ENCODE measurements at regions not wholly inside any gene's neighbourhood (a gene's known extent, or its start where the extent isn't known, plus 50 kb on each side); places are given as distances from the start of the nearest gene placed in this dataset.

DNA sequence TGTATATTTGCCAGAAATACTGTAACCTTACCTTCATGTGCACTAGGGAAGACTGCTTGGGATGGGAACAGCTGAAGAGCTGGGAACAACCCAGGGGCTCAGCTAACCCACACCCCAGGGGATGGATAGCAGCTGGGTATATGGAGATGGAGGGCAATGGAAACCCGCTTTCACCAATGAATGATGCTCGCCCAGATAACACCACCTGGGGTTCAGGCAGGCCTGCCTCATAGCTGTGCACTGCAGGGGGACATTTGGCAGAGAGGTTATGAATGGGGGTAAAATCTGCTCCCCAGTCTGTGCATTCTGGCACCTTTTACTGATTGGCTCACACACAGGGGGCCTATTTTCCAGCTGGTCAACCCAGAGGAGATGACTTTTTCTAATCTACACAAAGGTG is 170.7 kb downstream of the CHST1 start:
- no peak overlapping the region for H3K4ac ChIP-seq (ENCODE audit: low read depth, low read length)
- WGBS, 2 experiments (ENCODE audit: extremely low coverage in 2 of 2, insufficient read length in 1 of 2) = no CpG with 5 or more reads among the region's 2 CpGs
- H3K4me3 ChIP-seq (ENCODE audit: insufficient read depth, low read depth, low read length) = no peak overlapping the region
- H4K20me1 ChIP-seq (ENCODE audit: insufficient read depth, low read length) = no peaks in the 10 kb centered on the region
- no peaks in the 10 kb centered on the region for H3K9me1 ChIP-seq (ENCODE audit: insufficient read depth, low read length)
- no peak overlapping the region for H2AK5ac ChIP-seq (ENCODE audit: low read depth, low read length)
- in situ Hi-C loops (cut with MboI; ENCODE audit: low sequenced_read_pairs) = no loop called here
- H3K36me3 ChIP-seq (ENCODE audit: control insufficient read depth, insufficient read depth, low read length) = no peaks in the 10 kb centered on the region
- no peak overlapping the region for H2BK120ac ChIP-seq (ENCODE audit: low read depth, low read length)
- H2BK15ac ChIP-seq (ENCODE audit: low read depth, low read length) = no peak overlapping the region
- no peak overlapping the region for H3K9ac ChIP-seq (ENCODE audit: low read depth, low read length)
- no peaks in the 10 kb centered on the region for H3K79me1 ChIP-seq (ENCODE audit: low read depth in 1 of 2, low read length in 2 of 2)
- H3K4me2 ChIP-seq (ENCODE audit: low read depth, low read length) = no peak overlapping the region
- no peak overlapping the region for H2BK5ac ChIP-seq (ENCODE audit: low read depth, low read length, poor library complexity, severe bottlenecking)
- no peak overlapping the region for H2AK9ac ChIP-seq (replicated peaks; ENCODE audit: low read depth, low read length, poor library complexity)
- no TSS peak for BruUV-seq (replicated peaks)
- H3K9me3 ChIP-seq (ENCODE audit: control insufficient read depth, insufficient read depth, low read length) = no peaks in the 10 kb centered on the region
- ATAC-seq (ENCODE audit: low read depth) = no peak
- no peak overlapping the region for H4K91ac ChIP-seq (ENCODE audit: insufficient read depth, low read depth, low read length)
- no peak overlapping the region for H4K8ac ChIP-seq (ENCODE audit: low read depth in 2 of 2, low read length in 2 of 2)
- H3K18ac ChIP-seq (ENCODE audit: low read depth, low read length) = no peak overlapping the region
- H3K14ac ChIP-seq (replicated peaks; ENCODE audit: low read depth, low read length) = no peak overlapping the region
- no peak for TF ChIP-seq FOS (IDR thresholded peaks at IDR 0.05; ENCODE audit: low read depth, low read length)
- intact Hi-C loops (cut with micrococcal nuclease) = no loop called here
- H3K4me1 ChIP-seq (ENCODE audit: control insufficient read depth, insufficient read depth, low read length) = no peaks in the 10 kb centered on the region
- CTCF ChIA-PET = no interaction called here
- POLR2A ChIA-PET (ENCODE audit: unreplicated experiment) = no interaction called here
- H4K5ac ChIP-seq (ENCODE audit: low read depth, low read length) = no peak overlapping the region
- dilution Hi-C loops (cut with HindIII; ENCODE audit: low sequenced_read_pairs, unreplicated experiment) = no loop called here
- H2AFZ ChIP-seq (replicated peaks; ENCODE audit: low read length, poor library complexity) = no peak overlapping the region
- DNase-seq = no peak
- H2BK20ac ChIP-seq (ENCODE audit: low read depth, low read length) = no peak overlapping the region
- H3K27me3 ChIP-seq (ENCODE audit: control insufficient read depth, insufficient read depth, low read length) = peaks cover 2% of the 10 kb centered on the region; the same call in 1 of the 2 replicates
- no peak overlapping the region for H3K56ac ChIP-seq (ENCODE audit: extremely low read depth, insufficient read depth, low read length)
- H3K27ac ChIP-seq (ENCODE audit: insufficient read depth, low read length) = no peak overlapping the region
- H3K23ac ChIP-seq (ENCODE audit: low read depth, low read length) = no peak overlapping the region

Data from IMR-90 (cell line).